PC-3 (cell line): ENCODE measurements at regions not wholly inside any gene's neighbourhood (a gene's known extent, or its start where the extent isn't known, plus 50 kb on each side); places are given as distances from the start of the nearest gene placed in this dataset.

Source experiments
- CTCF ChIP-seq: fragments of 300-600 bp; sonication (generic); conservative IDR thresholded peaks from 2 replicates; pipeline ENCODE4 v1.5.1; 2017; ENCODE audit warnings: antibody characterized with exemption, low read depth, mild to moderate bottlenecking, low read length
- EZH2 ChIP-seq: fragments of 300-600 bp; sonication (generic); IDR thresholded peaks from one replicate; pipeline ENCODE4 v1.6.1; 2017; ENCODE audit warnings: antibody characterized with exemption, mild to moderate bottlenecking, low read length; ENCODE audit not compliant: unreplicated experiment
- EZH2phosphoT487 ChIP-seq: fragments of 300-600 bp; sonication (generic); IDR thresholded peaks from 2 replicates; pipeline ENCODE4 v1.6.1; 2018; ENCODE audit warnings: mild to moderate bottlenecking, antibody characterized with exemption, low read length, borderline replicate concordance

GRCh38 chr3:190737446-190737845 lies 125.0 kb downstream of the GMNC start:
- TF ChIP-seq CTCF: no peak
- no peak for TF ChIP-seq EZH2phosphoT487
- no peak for TF ChIP-seq EZH2
